ENCODE measurements at regions not wholly inside any gene's neighbourhood (a gene's known extent, or its start where the extent isn't known, plus 50 kb on each side); places are given as distances from the start of the nearest gene placed in this dataset.
"Not testable (repeated sequence)": the region's sequence is repeated elsewhere in the genome, so short reads cannot be mapped to it uniquely, and the experiment has no call there.

GRCh38 chr2:167651406-167652151 lies 595.8 kb downstream of the STK39 start:
- Histone ChIP-seq H3K4me1 (ENCODE audit: insufficient read depth) (no peaks in the 10 kb centered on the region), H3K9me3 (no peaks in the 10 kb centered on the region), H3K27me3 (peaks cover 3% of the 10 kb centered on the region), H3K27ac (no peak overlapping the region), H3K4me3 (no peak overlapping the region), H3K36me3 (no peaks in the 10 kb centered on the region)
- DNase-seq: no peak
- intact Hi-C loops (cut with DNase I): no loop called here
- TF ChIP-seq CTCF (IDR thresholded peaks at IDR 0.05): no peak
- TF ChIP-seq EP300 (IDR thresholded peaks at IDR 0.05): no peak
- WGBS, 3 donors: 47 to 54% (median 53%) methylated on average over 5 of the region's 5 CpGs

GRCh38 chr2:167646557-167646956 lies 600.8 kb downstream of the STK39 start:
- H3K36me3 ChIP-seq: no peaks in the 10 kb centered on the region
- H3K27me3 ChIP-seq: peaks cover 3% of the 10 kb centered on the region
- intact Hi-C loops (cut with DNase I): no loop called here
- H3K4me3 ChIP-seq: no peak overlapping the region
- no peaks in the 10 kb centered on the region for H3K9me3 ChIP-seq
- no peak for TF ChIP-seq CTCF (IDR thresholded peaks at IDR 0.05)
- 94 to 97% (median 96%) methylated on average over 2 of the region's 2 CpGs for WGBS, 3 donors
- no peak overlapping the region for H3K27ac ChIP-seq
- DNase-seq: no peak
- H3K4me1 ChIP-seq (ENCODE audit: insufficient read depth): no peaks in the 10 kb centered on the region

- no peaks in the 10 kb centered on the region for H3K4me1 ChIP-seq (ENCODE audit: insufficient read depth)
- no peaks in the 10 kb centered on the region for H3K36me3 ChIP-seq
- no peak overlapping the region for H3K4me3 ChIP-seq
- no peak for TF ChIP-seq POLR2A (IDR thresholded peaks at IDR 0.05)
- TF ChIP-seq EP300 (IDR thresholded peaks at IDR 0.05): no peak
- no peak for TF ChIP-seq CTCF (IDR thresholded peaks at IDR 0.05)
- no peaks in the 10 kb centered on the region for H3K9me3 ChIP-seq
- DNase-seq: no peak
- H3K27me3 ChIP-seq: no peaks in the 10 kb centered on the region
- no peak overlapping the region for H3K27ac ChIP-seq
- intact Hi-C loops (cut with DNase I): no loop called here
- 10 to 47% (median 27%) methylated on average over 1 of the region's 1 CpG for WGBS, 3 donors
Observed at GRCh38 chr2:167640096-167640495, 607.3 kb downstream of the STK39 start.

GRCh38 chr2:167637741-167638140 lies 609.7 kb downstream of the STK39 start:
- H3K9me3 ChIP-seq: no peaks in the 10 kb centered on the region
- no peaks in the 10 kb centered on the region for H3K27me3 ChIP-seq
- H3K4me1 ChIP-seq (ENCODE audit: insufficient read depth): no peaks in the 10 kb centered on the region
- H3K27ac ChIP-seq: no peak overlapping the region
- TF ChIP-seq CTCF (IDR thresholded peaks at IDR 0.05) (no peak), POLR2A (IDR thresholded peaks at IDR 0.05) (no peak), EP300 (IDR thresholded peaks at IDR 0.05) (no peak)
- DNase-seq: no peak
- H3K36me3 ChIP-seq: no peaks in the 10 kb centered on the region
- intact Hi-C loops (cut with DNase I): no loop called here
- no peak overlapping the region for H3K4me3 ChIP-seq

- H3K4me3 ChIP-seq; H3K27me3 ChIP-seq; H3K4me1 ChIP-seq (ENCODE audit: insufficient read depth); H3K36me3 ChIP-seq; H3K9me3 ChIP-seq; intact Hi-C loops (cut with DNase I); H3K27ac ChIP-seq; DNase-seq: not testable (repeated sequence)
- 86 to 89% (median 89%) methylated on average over 1 of the region's 1 CpG for WGBS, 3 donors
Observed at GRCh38 chr2:167632271-167632670, 615.1 kb downstream of the STK39 start.
